ENCODE measurements at regions not wholly inside any gene's neighbourhood (a gene's known extent, or its start where the extent isn't known, plus 50 kb on each side); places are given as distances from the start of the nearest gene placed in this dataset.

DNA sequence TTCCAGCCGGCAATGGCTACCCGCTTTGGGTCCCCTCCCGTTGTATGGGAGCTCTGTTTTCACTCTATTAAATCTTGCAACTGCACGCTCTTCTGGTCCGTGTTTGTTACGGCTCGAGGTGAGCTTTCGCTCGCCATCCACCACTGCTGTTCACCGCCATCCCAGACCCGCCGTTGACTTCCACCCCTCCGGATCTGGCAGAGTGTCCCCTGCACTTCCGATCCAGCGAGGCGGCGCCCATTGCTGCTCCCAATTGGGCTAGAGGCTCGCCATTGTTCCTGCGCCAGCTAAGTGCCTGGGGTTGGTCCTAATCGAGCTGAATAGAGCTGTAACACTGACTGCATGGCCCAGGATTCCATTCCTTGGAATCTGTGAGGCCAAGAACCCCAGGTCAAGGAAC, 359.9 kb downstream of the CTTN start:
- TF ChIP-seq, protein P1, sequence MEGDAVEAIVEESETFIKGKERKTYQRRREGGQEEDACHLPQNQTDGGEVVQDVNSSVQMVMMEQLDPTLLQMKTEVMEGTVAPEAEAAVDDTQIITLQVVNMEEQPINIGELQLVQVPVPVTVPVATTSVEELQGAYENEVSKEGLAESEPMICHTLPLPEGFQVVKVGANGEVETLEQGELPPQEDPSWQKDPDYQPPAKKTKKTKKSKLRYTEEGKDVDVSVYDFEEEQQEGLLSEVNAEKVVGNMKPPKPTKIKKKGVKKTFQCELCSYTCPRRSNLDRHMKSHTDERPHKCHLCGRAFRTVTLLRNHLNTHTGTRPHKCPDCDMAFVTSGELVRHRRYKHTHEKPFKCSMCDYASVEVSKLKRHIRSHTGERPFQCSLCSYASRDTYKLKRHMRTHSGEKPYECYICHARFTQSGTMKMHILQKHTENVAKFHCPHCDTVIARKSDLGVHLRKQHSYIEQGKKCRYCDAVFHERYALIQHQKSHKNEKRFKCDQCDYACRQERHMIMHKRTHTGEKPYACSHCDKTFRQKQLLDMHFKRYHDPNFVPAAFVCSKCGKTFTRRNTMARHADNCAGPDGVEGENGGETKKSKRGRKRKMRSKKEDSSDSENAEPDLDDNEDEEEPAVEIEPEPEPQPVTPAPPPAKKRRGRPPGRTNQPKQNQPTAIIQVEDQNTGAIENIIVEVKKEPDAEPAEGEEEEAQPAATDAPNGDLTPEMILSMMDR (IDR thresholded peaks at IDR 0.05), result no peak

DNA sequence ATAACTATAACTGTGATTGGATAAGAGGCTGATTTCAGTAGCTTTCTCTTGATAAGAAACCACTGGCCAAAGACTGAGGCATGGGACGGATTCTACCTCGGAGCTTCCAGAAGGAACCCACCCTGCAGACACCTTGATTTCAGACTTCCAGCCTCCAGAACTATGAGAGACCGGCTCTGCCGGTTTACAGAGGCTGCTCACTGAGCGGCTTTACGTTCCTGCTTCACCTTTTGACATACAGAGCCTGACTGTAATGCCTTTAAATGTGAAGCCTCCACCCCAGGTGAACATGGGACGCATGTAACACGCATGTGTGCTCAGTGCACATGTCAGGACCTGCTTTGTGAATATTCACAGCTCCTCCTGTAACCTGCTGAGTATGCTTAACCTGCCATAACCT, 361.5 kb downstream of the CTTN start:
- TF ChIP-seq, protein P1 (IDR thresholded peaks at IDR 0.05), result no peak

- TF ChIP-seq, protein P1 (IDR thresholded peaks at IDR 0.05), result no peak
Observed at GRCh38 chr11:70760416-70761020, 362.2 kb downstream of the CTTN start.

DNA sequence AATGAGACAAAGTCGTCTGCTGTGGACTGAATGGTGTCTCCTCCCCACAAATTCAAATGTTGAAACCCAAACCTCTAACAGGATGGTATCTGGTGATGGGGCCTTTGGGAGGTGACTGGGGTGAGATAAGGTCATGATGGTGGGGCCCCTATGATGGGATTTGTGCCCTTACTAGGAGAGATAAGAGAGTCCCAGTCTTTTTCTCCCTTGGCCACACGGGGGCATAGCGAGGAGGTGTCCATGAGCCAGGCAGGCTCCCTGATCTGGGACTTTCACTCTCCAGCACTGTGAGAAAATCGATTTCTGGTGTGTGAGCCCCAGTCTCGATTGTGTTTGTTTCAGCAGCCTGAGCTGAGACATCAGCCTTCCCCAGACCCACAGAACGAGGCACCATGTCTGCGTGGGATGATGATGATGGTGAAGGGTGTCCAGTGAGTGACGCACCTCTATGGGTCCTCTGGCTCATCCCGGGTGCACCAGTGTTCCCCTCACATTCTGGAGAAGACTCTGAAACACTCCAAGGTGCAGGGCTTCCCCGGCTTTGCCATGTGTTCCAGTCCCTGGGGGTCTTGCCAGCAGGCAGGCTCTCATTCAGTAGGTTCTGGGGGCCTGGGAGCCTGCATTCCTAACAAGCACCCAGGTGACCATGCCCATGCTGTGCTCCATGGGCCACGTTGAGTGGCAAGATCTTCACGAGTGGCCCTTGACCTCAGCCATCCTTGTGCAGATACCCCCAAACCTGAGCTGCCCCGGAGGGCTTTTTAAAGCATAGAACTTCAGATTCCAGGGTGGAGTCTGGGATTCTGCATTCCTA, 363.0 kb downstream of the CTTN start:
- TF ChIP-seq, protein P1 (IDR thresholded peaks at IDR 0.05), result no peak

GRCh38 chr11:70761908-70762337, 363.6 kb downstream of the CTTN start:
- TF ChIP-seq, protein P1 (IDR thresholded peaks at IDR 0.05), result no peak

- TF ChIP-seq, protein P1 (IDR thresholded peaks at IDR 0.05), result no peak
Observed at GRCh38 chr11:70762810-70763209, 364.5 kb downstream of the CTTN start.

GRCh38 chr11:70763606-70764005, 365.3 kb downstream of the CTTN start:
- TF ChIP-seq, protein P1 (IDR thresholded peaks at IDR 0.05), result no peak

All from LNCAP (cell line).